ENCODE measurements at regions not wholly inside any gene's neighbourhood (a gene's known extent, or its start where the extent isn't known, plus 50 kb on each side); places are given as distances from the start of the nearest gene placed in this dataset.
A peak's percentile ranks its signal among the peaks of the same experiment; 100 is the strongest.

DNA sequence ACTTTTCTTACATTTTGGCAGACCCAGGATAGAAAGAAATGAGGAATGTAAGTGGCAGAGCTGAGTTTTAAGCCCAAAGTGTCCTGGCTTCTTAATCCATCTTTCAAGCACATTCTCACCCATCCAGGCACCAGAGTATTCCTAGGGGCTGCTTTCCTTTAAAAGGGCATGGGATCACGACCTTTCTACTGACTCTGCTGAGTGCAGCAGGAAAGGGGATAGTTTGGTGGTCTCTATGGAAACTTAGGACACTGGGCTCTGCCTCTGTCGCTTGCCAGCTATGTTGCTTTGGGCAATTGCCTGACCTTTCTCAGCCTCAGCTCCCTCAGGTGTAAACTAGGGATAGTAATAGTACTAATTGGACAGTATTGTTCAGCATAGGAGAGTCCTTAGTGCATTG, 458.4 kb downstream of the PDCD6IP start:
- no peak for DNase-seq (ENCODE audit: low read depth)
- no peak overlapping the region for H3K4me3 ChIP-seq (ENCODE audit: low read depth, low read length)
- TF ChIP-seq, protein P1, sequence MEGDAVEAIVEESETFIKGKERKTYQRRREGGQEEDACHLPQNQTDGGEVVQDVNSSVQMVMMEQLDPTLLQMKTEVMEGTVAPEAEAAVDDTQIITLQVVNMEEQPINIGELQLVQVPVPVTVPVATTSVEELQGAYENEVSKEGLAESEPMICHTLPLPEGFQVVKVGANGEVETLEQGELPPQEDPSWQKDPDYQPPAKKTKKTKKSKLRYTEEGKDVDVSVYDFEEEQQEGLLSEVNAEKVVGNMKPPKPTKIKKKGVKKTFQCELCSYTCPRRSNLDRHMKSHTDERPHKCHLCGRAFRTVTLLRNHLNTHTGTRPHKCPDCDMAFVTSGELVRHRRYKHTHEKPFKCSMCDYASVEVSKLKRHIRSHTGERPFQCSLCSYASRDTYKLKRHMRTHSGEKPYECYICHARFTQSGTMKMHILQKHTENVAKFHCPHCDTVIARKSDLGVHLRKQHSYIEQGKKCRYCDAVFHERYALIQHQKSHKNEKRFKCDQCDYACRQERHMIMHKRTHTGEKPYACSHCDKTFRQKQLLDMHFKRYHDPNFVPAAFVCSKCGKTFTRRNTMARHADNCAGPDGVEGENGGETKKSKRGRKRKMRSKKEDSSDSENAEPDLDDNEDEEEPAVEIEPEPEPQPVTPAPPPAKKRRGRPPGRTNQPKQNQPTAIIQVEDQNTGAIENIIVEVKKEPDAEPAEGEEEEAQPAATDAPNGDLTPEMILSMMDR (IDR thresholded peaks at IDR 0.05; ENCODE audit: insufficient read depth, low read length) = no peak

DNA sequence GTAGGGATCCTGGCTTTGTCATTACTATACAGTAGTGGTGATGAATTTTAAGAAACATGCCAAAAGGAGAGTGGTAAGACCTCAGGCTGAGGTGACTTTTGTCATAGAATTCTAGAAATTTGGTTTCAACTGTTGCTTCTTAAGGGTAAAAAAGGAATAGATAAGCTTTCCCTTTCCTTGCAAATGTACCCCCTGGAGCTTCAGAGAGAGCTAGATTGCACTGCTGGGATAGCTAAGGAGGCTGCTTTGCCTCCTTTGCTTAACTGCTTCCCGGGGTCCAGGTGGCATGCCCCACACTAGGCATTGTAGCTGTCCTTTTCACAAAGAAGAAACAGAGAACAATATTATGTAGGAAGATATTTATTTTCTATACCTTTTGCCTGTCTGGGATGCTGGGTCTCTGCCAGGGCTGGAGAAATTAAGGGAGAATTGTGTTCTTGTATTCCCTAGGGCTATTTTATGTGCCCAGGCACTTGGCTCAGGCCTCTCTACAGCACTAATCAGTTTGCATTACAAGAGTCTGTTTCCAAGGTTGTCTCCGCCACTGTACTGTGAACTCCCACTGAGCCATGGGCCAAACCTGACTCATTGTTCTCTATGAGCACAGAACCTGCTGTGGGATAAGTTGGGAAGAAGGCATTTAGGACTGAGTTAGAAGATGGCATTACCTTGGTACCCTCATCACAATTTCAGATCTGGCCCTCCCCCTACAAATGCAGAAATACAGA, 460.0 kb downstream of the PDCD6IP start:
- TF ChIP-seq, protein P1 (IDR thresholded peaks at IDR 0.05; ENCODE audit: insufficient read depth, low read length) = no peak
- no peak for DNase-seq (ENCODE audit: low read depth)
- no peak overlapping the region for H3K4me3 ChIP-seq (ENCODE audit: low read depth, low read length)

DNA sequence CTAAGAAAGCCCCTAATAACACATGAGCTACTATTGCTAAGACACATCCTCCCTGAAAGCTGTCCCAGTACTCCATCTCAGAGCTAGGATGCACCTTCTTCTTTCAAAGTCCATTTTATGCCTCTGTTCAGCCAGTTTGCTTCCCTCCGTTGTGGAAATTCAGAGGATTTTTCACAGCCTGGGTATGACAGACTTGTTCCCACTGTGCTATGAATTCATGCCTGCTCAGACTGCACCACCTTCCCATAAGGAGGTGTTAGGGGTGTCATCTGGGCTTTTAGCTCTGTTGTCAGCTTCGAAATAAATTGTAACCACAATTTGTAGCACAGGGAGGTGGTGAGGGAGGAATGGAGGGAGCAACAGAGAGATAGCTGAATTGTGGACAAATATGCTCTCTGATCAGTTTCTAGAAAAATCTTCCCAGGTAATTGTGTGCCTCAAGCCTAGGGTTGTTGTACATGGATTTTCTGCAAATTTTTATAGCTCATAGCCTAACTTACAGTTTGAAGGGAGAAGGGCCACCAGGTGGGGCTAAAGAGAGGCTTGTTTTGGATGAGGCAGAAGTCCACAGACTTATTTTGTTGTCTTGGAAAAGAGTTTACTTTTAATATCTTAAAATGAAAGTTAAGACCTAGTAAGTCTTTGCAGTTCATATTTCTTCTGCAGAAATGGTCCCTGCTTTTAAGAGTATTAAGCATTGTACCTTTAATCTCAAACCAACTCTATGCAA, 462.0 kb downstream of the PDCD6IP start:
- TF ChIP-seq, protein P1 (IDR thresholded peaks at IDR 0.05; ENCODE audit: insufficient read depth, low read length) = peak; percentile 69
- DNase-seq (ENCODE audit: low read depth) = peak; percentile 59
- no peak overlapping the region for H3K4me3 ChIP-seq (ENCODE audit: low read depth, low read length)

DNA sequence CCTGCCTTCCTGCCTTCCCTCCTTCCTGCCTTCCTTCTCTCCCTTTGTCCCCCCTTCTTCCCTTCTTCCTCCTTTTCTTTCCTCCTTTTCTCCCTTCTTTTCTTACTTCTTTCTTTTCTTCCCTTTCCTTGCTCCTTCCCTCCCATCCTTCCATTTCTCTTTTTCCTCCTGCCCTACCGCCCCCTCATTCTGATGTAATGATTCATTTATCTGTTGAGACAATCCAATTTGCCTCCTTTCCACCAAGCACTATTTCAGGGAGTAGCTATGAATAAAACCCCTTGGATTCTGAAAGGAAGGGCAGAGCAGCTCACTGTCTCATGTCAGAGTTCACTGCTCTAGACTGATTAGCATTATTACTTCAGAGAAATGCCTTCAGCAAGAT, 462.6 kb downstream of the PDCD6IP start:
- no peak overlapping the region for H3K4me3 ChIP-seq (ENCODE audit: low read depth, low read length)
- TF ChIP-seq, protein P1 (IDR thresholded peaks at IDR 0.05; ENCODE audit: insufficient read depth, low read length) = no peak
- DNase-seq (ENCODE audit: low read depth) = peak; percentile 4

DNA sequence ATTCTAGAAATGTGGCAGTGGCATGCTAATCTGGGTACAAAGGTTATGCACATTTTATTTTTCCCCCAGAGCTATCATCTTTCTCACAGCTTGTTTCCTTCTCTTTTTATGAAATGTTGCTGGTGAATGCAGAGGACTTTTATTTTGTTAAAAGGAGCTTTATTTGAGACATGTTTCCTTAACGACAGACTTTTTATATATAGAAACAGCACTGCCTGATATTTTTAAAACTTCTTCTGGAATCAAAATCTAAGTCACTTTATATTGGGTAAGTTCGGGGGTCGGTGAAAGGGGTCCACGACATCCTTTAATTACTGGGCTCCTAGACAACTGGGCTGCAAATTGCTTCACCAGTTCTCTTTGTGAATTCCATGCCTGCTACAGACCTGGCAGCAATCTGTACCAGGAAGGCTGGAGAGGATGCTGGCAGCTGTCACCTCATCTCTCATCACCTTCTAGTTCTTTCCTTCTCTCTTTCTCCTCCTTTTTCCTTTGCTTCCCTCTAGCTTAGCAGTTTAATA, 464.7 kb downstream of the PDCD6IP start:
- H3K4me3 ChIP-seq (ENCODE audit: low read depth, low read length) = no peak overlapping the region
- no peak for DNase-seq (ENCODE audit: low read depth)
- TF ChIP-seq, protein P1 (IDR thresholded peaks at IDR 0.05; ENCODE audit: insufficient read depth, low read length) = no peak

DNA sequence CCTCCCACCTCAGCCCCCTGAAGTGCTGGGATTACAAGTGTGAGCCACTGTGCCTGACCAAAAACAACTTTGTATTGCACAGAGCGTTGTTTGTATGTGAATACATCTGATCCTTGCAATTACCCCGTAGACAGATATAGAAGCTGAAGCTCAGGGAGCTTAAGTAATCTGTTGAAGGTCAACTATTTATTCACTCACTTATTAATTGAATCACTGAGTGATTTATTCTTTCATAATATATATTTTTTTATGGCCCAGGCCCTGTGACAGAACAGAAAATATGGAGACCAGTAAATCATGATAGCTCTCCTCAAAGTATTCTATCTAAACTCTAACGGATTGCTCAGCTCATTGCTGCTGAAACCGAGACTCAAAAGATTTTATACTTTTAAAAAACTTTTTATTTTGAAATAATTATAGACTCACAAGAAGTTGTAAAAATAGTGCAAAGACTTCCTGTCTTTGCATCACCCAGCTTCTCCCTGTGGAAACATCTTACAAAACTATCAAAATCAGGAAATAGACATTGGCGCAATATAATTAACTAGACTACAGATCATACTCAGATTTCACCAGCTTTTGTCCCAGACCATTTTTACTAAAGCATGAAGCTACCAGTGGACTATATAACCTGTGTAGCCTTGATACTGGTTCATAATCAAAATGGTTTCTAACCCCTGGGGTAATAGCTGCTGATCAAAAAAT, 466.1 kb downstream of the PDCD6IP start:
- H3K4me3 ChIP-seq (ENCODE audit: low read depth, low read length) = no peak overlapping the region
- TF ChIP-seq, protein P1 (IDR thresholded peaks at IDR 0.05; ENCODE audit: insufficient read depth, low read length) = no peak
- DNase-seq (ENCODE audit: low read depth) = no peak
